ENCODE measurements at regions not wholly inside any gene's neighbourhood (a gene's known extent, or its start where the extent isn't known, plus 50 kb on each side); places are given as distances from the start of the nearest gene placed in this dataset.

DNA sequence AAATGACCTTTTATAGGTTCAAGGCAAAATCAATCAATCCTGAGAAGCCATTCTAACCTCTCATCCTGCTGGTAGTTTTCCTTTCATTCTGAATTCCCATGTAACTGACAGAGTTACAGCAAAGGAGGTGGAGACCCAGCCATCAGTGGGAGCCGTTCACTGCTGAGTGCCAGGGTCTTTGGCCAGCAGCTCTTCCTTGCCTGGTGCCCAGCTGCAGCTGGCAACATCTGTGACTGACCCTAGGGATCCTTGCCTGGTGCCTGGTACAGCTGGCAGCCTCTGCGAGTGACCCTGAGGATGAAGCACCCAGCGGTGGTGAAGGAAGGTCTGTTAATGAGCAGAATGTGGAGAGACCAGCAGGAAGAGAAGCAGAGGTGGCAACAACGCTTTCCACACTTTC is 314.6 kb downstream of the THBS2 start:
- Histone ChIP-seq H3K9me3 (no peaks in the 10 kb centered on the region), H4K20me1 (ENCODE audit: insufficient read depth) (no peaks in the 10 kb centered on the region), H3K4me3 (ENCODE audit: low read depth in 2 of 2, low read length in 1 of 2) (no peak overlapping the region), H2AFZ (ENCODE audit: low read depth) (no peak overlapping the region), H3F3A (replicated peaks; ENCODE audit: insufficient read depth) (no peaks in the 10 kb centered on the region), H3K27me3 (ENCODE audit: insufficient read depth) (no peaks in the 10 kb centered on the region), H3K4me2 (no peak overlapping the region), H3K4me1 (ENCODE audit: control insufficient read depth in 1 of 2, insufficient read depth in 2 of 2, low read depth in 1 of 2, low read length in 1 of 2) (no peaks in the 10 kb centered on the region), H3K27ac (ENCODE audit: low read depth in 2 of 2, low read length in 1 of 2) (no peak overlapping the region), H3K9ac (no peak overlapping the region), H3K79me2 (ENCODE audit: insufficient read depth) (no peaks in the 10 kb centered on the region), H3K36me3 (replicated peaks in 1 of 2; ENCODE audit: control insufficient read depth in 1 of 2, insufficient read depth in 2 of 2, low read length in 1 of 2) (no peaks in the 10 kb centered on the region), H3K9me2 (no peaks in the 10 kb centered on the region)
- DNase-seq = no peak
- 47% methylated on average over 4 of the region's 4 CpGs for WGBS (ENCODE audit: low lambda C conversion rate)
- CTCF ChIA-PET = no interaction called here
- TF ChIP-seq, protein P1, sequence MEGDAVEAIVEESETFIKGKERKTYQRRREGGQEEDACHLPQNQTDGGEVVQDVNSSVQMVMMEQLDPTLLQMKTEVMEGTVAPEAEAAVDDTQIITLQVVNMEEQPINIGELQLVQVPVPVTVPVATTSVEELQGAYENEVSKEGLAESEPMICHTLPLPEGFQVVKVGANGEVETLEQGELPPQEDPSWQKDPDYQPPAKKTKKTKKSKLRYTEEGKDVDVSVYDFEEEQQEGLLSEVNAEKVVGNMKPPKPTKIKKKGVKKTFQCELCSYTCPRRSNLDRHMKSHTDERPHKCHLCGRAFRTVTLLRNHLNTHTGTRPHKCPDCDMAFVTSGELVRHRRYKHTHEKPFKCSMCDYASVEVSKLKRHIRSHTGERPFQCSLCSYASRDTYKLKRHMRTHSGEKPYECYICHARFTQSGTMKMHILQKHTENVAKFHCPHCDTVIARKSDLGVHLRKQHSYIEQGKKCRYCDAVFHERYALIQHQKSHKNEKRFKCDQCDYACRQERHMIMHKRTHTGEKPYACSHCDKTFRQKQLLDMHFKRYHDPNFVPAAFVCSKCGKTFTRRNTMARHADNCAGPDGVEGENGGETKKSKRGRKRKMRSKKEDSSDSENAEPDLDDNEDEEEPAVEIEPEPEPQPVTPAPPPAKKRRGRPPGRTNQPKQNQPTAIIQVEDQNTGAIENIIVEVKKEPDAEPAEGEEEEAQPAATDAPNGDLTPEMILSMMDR (IDR thresholded peaks at IDR 0.05) = no peak
- TF ChIP-seq MEF2A (IDR thresholded peaks at IDR 0.05; ENCODE audit: borderline replicate concordance, low read depth) (no peak), FOXM1 (IDR thresholded peaks at IDR 0.05; ENCODE audit: low read depth) (no peak), ELF1 (IDR thresholded peaks at IDR 0.05) (no peak), NFIC (IDR thresholded peaks at IDR 0.05; ENCODE audit: borderline replicate concordance) (no peak), RCOR1 (IDR thresholded peaks at IDR 0.05; ENCODE audit: low read length) (no peak), YY1 (IDR thresholded peaks at IDR 0.05; ENCODE audit: low read depth) (no peak)
- TF ChIP-seq, protein P2, sequence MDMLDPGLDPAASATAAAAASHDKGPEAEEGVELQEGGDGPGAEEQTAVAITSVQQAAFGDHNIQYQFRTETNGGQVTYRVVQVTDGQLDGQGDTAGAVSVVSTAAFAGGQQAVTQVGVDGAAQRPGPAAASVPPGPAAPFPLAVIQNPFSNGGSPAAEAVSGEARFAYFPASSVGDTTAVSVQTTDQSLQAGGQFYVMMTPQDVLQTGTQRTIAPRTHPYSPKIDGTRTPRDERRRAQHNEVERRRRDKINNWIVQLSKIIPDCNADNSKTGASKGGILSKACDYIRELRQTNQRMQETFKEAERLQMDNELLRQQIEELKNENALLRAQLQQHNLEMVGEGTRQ (IDR thresholded peaks at IDR 0.05; ENCODE audit: borderline replicate concordance, low read depth, low read length) = no peak
- TF ChIP-seq, protein P3, sequence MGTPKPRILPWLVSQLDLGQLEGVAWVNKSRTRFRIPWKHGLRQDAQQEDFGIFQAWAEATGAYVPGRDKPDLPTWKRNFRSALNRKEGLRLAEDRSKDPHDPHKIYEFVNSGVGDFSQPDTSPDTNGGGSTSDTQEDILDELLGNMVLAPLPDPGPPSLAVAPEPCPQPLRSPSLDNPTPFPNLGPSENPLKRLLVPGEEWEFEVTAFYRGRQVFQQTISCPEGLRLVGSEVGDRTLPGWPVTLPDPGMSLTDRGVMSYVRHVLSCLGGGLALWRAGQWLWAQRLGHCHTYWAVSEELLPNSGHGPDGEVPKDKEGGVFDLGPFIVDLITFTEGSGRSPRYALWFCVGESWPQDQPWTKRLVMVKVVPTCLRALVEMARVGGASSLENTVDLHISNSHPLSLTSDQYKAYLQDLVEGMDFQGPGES (IDR thresholded peaks at IDR 0.05; ENCODE audit: low read depth, low read length) = no peak
- POLR2A ChIA-PET = no interaction called here

DNA sequence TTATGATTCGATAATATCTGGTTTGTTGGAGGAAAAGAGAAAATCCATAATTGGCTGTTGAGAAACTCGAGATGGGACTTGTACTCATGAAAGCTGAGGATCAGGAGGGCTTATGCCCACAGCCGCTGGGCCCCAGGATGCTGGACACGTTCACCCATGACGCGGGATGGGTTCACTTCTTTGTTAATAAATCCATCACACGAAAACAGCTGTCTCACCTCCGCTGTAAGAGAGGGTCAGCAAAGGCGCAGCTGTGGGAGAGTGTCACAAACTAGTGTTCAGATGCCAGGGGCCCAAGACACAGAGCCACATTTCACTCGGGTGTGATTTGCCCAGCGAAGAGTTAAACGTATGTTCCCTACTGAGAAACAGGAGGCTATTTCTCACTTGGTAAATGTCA is 315.1 kb downstream of the THBS2 start:
- Histone ChIP-seq H3K4me2 (no peak overlapping the region), H3K79me2 (ENCODE audit: insufficient read depth) (no peaks in the 10 kb centered on the region), H3K9ac (no peak overlapping the region), H3K36me3 (replicated peaks in 1 of 2; ENCODE audit: control insufficient read depth in 1 of 2, insufficient read depth in 2 of 2, low read length in 1 of 2) (no peaks in the 10 kb centered on the region), H3K4me1 (ENCODE audit: control insufficient read depth in 1 of 2, insufficient read depth in 2 of 2, low read depth in 1 of 2, low read length in 1 of 2) (no peaks in the 10 kb centered on the region), H3K9me3 (no peaks in the 10 kb centered on the region), H3K27ac (ENCODE audit: low read depth in 2 of 2, low read length in 1 of 2) (no peak overlapping the region), H2AFZ (ENCODE audit: low read depth) (no peak overlapping the region), H3K27me3 (ENCODE audit: insufficient read depth) (no peaks in the 10 kb centered on the region), H3K9me2 (no peaks in the 10 kb centered on the region), H3K4me3 (ENCODE audit: low read depth in 2 of 2, low read length in 1 of 2) (no peak overlapping the region), H4K20me1 (ENCODE audit: insufficient read depth) (no peaks in the 10 kb centered on the region), H3F3A (replicated peaks; ENCODE audit: insufficient read depth) (no peaks in the 10 kb centered on the region)
- ChIA-PET CTCF (interaction anchor here (0.8 to 1.1 kb wide), 2 partner anchors 14 to 44 kb away, joined by 3 read pairs; no protein-coding TSS in a partner anchor), POLR2A (no interaction called here)
- 55% methylated on average over 12 of the region's 12 CpGs for WGBS (ENCODE audit: low lambda C conversion rate)
- DNase-seq = no peak
- TF ChIP-seq NFIC (IDR thresholded peaks at IDR 0.05; ENCODE audit: borderline replicate concordance) = no peak
- TF ChIP-seq ELF1 (IDR thresholded peaks at IDR 0.05) = no peak
